Esophagus muscularis mucosa (tissue), 4 donors: ENCODE measurements at regions not wholly inside any gene's neighbourhood (a gene's known extent, or its start where the extent isn't known, plus 50 kb on each side); places are given as distances from the start of the nearest gene placed in this dataset.

ENCODE experiments used
- EP300 ChIP-seq: sonication (generic); formaldehyde crosslinking; IDR thresholded peaks from one replicate; pipeline ENCODE4 v1.6.1; 2017; ENCODE audit warnings: antibody characterized with exemption
- POLR2A ChIP-seq: fragments of 450-650 bp; IDR thresholded peaks from one replicate; pipeline ENCODE4 v1.6.1; 2017; ENCODE audit warnings: antibody characterized with exemption, moderate library complexity, mild to moderate bottlenecking, low read depth
- POLR2AphosphoS5 ChIP-seq, 2 donors: sonication (generic); formaldehyde crosslinking; IDR thresholded peaks; one replicate each; pipeline ENCODE4 v1.6.1; 2017; ENCODE audit warnings: antibody characterized with exemption in 2 of 2
- TF ChIP-seq, protein P1 (sequence below), 3 experiments: fragments of 200-600 bp in 2 of 3; fragments of 450-650 bp in 1 of 3; sonication (generic) in 2 of 3; IDR thresholded peaks; one replicate each; pipeline ENCODE4 v1.5.1; 2017 to 2019; ENCODE audit warnings: antibody characterized with exemption in 3 of 3, mild to moderate bottlenecking in 2 of 3, moderate library complexity in 1 of 3

DNA sequence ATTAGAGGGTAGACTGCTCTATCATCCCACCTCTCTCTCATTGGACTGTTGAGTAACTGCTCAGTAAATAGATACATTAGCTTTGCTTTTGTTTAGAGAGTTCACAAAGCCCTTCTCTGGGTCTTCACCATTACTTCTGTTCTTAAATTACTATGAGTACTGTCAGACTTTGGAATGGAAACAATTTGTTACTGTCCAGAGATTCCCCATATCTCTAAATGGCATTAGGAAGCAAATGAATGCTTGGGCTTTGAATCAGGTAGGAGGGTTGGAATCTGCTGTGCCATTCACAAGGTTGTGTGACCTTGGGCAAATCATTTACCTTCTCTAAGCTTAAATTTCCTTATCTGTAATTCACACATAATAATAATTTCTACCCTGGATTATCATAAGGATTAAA, 541.0 kb upstream of the FZD8 start:
- TF ChIP-seq, protein P1, sequence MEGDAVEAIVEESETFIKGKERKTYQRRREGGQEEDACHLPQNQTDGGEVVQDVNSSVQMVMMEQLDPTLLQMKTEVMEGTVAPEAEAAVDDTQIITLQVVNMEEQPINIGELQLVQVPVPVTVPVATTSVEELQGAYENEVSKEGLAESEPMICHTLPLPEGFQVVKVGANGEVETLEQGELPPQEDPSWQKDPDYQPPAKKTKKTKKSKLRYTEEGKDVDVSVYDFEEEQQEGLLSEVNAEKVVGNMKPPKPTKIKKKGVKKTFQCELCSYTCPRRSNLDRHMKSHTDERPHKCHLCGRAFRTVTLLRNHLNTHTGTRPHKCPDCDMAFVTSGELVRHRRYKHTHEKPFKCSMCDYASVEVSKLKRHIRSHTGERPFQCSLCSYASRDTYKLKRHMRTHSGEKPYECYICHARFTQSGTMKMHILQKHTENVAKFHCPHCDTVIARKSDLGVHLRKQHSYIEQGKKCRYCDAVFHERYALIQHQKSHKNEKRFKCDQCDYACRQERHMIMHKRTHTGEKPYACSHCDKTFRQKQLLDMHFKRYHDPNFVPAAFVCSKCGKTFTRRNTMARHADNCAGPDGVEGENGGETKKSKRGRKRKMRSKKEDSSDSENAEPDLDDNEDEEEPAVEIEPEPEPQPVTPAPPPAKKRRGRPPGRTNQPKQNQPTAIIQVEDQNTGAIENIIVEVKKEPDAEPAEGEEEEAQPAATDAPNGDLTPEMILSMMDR (IDR thresholded peaks at IDR 0.05) = no peak
- TF ChIP-seq POLR2A (no peak), EP300 (no peak), POLR2AphosphoS5 (IDR thresholded peaks at IDR 0.05) (no peak)
